ENCODE measurements at regions not wholly inside any gene's neighbourhood (a gene's known extent, or its start where the extent isn't known, plus 50 kb on each side); places are given as distances from the start of the nearest gene placed in this dataset.

DNA sequence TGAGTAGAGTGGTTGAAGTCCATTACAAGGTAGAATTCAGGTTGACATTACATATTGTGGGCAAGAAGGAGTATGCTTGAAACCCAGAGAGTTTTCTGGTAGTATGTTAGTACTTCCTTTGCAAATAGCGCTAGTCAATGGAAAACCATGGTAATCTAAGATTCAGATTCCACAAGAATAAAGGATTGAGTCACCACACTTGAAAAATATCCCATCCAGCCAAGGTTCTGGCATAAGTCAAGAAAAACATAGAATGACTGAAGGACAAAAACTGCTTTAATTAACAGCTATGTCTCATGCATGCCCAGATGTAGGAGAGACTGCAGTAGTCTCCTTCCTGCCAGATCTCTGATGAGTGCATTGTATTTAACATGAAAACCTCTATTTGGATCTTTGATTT lies 469.8 kb downstream of the BMP2 start:
- H3K4me3 ChIP-seq (ENCODE audit: control insufficient read depth, low read depth, low read length), result no peak overlapping the region
- TF ChIP-seq, protein P1, sequence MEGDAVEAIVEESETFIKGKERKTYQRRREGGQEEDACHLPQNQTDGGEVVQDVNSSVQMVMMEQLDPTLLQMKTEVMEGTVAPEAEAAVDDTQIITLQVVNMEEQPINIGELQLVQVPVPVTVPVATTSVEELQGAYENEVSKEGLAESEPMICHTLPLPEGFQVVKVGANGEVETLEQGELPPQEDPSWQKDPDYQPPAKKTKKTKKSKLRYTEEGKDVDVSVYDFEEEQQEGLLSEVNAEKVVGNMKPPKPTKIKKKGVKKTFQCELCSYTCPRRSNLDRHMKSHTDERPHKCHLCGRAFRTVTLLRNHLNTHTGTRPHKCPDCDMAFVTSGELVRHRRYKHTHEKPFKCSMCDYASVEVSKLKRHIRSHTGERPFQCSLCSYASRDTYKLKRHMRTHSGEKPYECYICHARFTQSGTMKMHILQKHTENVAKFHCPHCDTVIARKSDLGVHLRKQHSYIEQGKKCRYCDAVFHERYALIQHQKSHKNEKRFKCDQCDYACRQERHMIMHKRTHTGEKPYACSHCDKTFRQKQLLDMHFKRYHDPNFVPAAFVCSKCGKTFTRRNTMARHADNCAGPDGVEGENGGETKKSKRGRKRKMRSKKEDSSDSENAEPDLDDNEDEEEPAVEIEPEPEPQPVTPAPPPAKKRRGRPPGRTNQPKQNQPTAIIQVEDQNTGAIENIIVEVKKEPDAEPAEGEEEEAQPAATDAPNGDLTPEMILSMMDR (IDR thresholded peaks at IDR 0.05; ENCODE audit: control insufficient read depth, insufficient read depth, low read depth, low read length, missing control alignments), result no peak
- no peak for DNase-seq (ENCODE audit: low read depth)

DNA sequence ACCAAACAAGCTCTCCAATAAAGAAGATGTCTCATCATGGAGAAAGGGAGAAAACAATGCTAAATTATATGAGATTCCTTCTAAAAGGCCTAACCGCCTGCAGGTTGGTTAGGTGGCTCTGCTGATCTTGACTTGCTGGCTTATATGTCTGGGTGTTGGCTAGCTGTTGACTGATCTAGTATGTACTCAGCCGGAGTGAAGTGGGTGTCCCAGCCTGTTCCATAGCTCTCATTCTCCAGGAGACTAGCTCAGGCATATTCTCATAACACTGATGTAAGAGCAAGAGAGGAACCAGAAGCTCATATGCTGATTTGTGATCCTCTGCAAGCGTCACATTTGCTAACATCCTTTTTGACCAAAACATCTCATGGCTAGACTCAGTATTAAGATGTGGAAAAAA lies 473.0 kb downstream of the BMP2 start:
- TF ChIP-seq, protein P1 (IDR thresholded peaks at IDR 0.05; ENCODE audit: control insufficient read depth, insufficient read depth, low read depth, low read length, missing control alignments), result no peak
- H3K4me3 ChIP-seq (ENCODE audit: control insufficient read depth, low read depth, low read length), result no peak overlapping the region
- DNase-seq (ENCODE audit: low read depth), result no peak

DNA sequence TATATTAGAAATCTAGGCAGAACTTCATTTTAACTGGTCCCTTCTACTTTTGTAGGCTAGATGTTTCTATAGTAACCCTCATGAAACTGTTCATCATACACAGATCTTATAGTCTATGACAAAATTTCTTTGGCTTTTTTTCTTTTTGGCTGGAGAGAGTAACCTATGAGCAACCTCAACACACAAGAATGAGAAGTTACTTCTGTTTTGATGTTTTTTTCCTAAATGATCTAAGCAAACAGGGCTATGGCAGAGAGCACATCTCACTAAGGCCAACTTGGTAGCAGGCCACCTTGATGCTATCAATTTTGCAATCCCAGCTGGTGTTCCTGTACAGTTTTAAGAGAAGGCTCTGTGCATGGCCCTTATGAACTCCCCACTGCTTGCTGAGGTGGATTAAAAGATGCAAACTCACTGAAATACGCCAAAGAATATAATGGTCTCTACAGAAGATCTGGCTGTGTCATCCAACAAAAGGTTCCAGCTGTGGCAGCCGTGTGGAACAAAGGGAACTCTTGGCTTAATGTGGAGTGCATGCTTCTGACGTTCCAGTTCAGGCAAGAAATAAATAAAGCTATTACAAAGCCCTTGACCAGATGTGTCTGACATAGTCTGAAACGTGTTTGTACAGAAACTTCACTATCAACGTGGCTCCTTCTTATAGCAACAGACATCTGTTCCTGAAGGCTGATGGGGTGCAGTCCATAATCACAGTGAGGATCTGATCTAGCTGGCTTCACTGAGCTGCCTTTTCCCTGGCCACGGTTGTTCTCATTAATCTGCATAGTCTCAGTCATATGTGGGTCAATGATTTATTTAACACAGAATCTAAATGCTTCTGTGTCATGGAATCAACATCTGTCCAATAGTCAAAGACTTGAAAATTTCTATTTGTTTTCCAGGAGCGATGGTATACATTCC lies 481.1 kb downstream of the BMP2 start:
- TF ChIP-seq, protein P1 (IDR thresholded peaks at IDR 0.05; ENCODE audit: control insufficient read depth, insufficient read depth, low read depth, low read length, missing control alignments), result no peak
- no peak for DNase-seq (ENCODE audit: low read depth)
- H3K4me3 ChIP-seq (ENCODE audit: control insufficient read depth, low read depth, low read length), result no peak overlapping the region

DNA sequence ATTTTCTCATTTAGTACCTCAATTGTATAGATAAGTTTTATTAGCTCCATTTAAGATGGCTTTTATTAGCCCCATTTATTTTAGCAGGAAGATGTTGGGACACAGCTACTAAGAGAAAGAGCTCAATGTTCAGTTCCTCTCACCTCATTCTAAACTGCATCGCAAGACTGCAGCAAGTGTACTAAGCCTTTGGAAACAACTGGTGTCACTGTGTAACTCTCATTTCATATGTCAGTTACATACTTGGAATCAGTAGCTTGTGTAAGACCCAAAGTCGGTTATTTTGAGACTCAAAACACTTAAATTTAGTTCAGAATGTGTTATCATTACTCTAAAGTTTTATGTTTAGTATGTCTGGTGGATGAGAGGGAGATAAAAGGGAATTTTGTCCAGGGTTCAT lies 482.9 kb downstream of the BMP2 start:
- TF ChIP-seq, protein P1 (IDR thresholded peaks at IDR 0.05; ENCODE audit: control insufficient read depth, insufficient read depth, low read depth, low read length, missing control alignments), result no peak
- no peak overlapping the region for H3K4me3 ChIP-seq (ENCODE audit: control insufficient read depth, low read depth, low read length)
- no peak for DNase-seq (ENCODE audit: low read depth)

DNA sequence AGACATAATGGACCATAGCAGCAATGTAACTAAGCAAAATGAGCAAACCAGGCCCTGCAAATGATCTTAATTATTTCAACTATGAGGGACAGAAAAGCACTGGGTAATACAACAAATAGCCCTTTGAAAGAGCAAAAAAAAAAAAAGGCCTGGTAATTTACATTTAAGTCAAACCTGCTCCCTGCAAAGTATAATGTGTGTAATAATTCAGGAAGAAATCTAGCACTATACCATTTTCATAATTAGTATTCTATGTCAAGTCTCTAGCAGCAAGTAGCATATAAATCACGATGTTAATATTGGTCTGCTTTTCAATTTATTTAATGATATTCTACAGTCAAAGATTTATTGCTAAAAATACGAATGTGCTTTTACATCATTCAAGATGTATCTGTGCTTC lies 489.6 kb downstream of the BMP2 start:
- TF ChIP-seq, protein P1 (IDR thresholded peaks at IDR 0.05; ENCODE audit: control insufficient read depth, insufficient read depth, low read depth, low read length, missing control alignments), result no peak
- DNase-seq (ENCODE audit: low read depth), result no peak
- H3K4me3 ChIP-seq (ENCODE audit: control insufficient read depth, low read depth, low read length), result no peak overlapping the region

DNA sequence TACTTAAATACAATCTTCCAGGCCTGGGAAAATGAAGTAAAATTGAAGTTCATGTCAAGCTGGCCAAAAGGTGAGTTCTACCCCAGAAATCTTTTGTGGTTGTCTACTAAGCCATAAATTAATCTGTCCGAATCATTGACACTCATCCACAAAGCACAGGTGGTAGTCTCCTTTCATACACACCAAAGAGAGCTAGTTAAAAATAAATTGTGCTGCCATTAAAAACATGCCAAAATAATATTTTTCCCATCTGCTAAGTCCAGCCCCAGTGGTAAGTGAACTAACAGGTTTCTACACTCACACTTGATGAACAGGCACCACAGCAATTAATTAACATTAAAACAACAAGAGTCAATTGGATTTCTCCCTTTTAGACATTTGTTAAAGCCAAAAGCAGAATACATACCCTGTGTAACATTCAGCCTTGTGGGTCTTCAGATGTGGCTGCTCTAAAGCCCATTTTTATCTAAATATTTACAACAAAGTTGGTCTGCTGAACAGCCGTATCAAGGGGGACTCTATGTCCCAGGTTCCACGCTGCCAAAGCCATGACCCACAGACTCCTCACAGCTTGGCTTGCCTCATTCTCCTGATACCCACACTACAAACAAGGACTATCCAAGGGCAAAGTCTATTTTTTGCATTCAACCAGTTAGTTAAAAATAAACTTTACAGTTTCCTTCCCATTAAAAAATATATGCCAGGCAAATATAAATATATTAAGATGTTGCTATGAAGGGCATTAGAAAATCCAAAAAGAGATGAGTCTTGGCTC lies 490.4 kb downstream of the BMP2 start:
- H3K4me3 ChIP-seq (ENCODE audit: control insufficient read depth, low read depth, low read length), result no peak overlapping the region
- DNase-seq (ENCODE audit: low read depth), result no peak
- TF ChIP-seq, protein P1 (IDR thresholded peaks at IDR 0.05; ENCODE audit: control insufficient read depth, insufficient read depth, low read depth, low read length, missing control alignments), result no peak

Data from AG09309 (cell line).